Neural cell (in vitro differentiated cells): ENCODE measurements at regions not wholly inside any gene's neighbourhood (a gene's known extent, or its start where the extent isn't known, plus 50 kb on each side); places are given as distances from the start of the nearest gene placed in this dataset.

Experiments
- H2AFZ ChIP-seq: fragments of 200-600, 300-800 bp; sonication (generic), shearing (Covaris generic); 2 replicates; pipeline ENCODE4 v1.6.0; 2014; ENCODE audit warnings: low read depth, mild to moderate bottlenecking, antibody characterized with exemption, low read length, moderate library complexity
- H3F3A ChIP-seq: fragments of 200-600 bp; shearing (Covaris generic); 2 replicates; pipeline ENCODE4 v1.6.1; 2016; ENCODE audit warnings: mild to moderate bottlenecking, moderate library complexity, mixed read lengths, antibody characterized with exemption, low read length; ENCODE audit not compliant: insufficient read depth, poor library complexity, severe bottlenecking
- H3K27ac ChIP-seq: fragments of 200-600, 300-800 bp; sonication (generic), shearing (Covaris generic); 2 replicates; pipeline ENCODE4 v1.5.1; 2014; ENCODE audit warnings: mild to moderate bottlenecking, low read length, moderate library complexity
- H3K27me3 ChIP-seq: fragments of 300-800, 200-600 bp; sonication (generic), shearing (Covaris generic); 2 replicates; pipeline ENCODE4 v1.6.0; 2014; ENCODE audit warnings: mild to moderate bottlenecking, low read depth, low read length, moderate library complexity; ENCODE audit not compliant: insufficient read depth
- H3K36me3 ChIP-seq: fragments of 300-800, 200-600 bp; sonication (generic), shearing (Covaris generic); 2 replicates; pipeline ENCODE4 v1.5.1; 2014; ENCODE audit warnings: mild to moderate bottlenecking, antibody characterized with exemption, low read length, moderate library complexity; ENCODE audit not compliant: insufficient read depth
- H3K4me2 ChIP-seq: fragments of 300-800, 200-600 bp; sonication (generic), shearing (Covaris generic); 2 replicates; pipeline ENCODE4 v1.6.0; 2014; ENCODE audit warnings: mild to moderate bottlenecking, low read length
- H3K4me3 ChIP-seq: fragments of 300-800, 200-600 bp; sonication (generic), shearing (Covaris generic); 2 replicates; pipeline ENCODE4 v1.5.1; 2014; ENCODE audit warnings: mild to moderate bottlenecking, low read length, moderate library complexity
- H3K79me2 ChIP-seq: fragments of 200-600 bp; shearing (Covaris generic); replicated peaks from 2 replicates; pipeline ENCODE4 v1.6.0; 2014; ENCODE audit warnings: mild to moderate bottlenecking, low read length, moderate library complexity; ENCODE audit not compliant: insufficient read depth
- H3K9ac ChIP-seq: fragments of 300-800, 200-600 bp; sonication (generic), shearing (Covaris generic); 2 replicates; pipeline ENCODE4 v1.6.1; 2016; ENCODE audit warnings: mild to moderate bottlenecking, low read length, mixed read lengths
- H3K9me2 ChIP-seq: fragments of 200-600 bp; shearing (Covaris generic); 2 replicates; pipeline ENCODE4 v1.6.1; 2016; ENCODE audit warnings: mild to moderate bottlenecking, low read length, mixed read lengths; ENCODE audit not compliant: insufficient read depth
- H3K9me3 ChIP-seq: fragments of 200-600, 300-800 bp; sonication (generic), shearing (Covaris generic); 2 replicates; pipeline ENCODE4 v1.6.1; 2016; ENCODE audit warnings: mild to moderate bottlenecking, mixed run types, low read length, moderate library complexity, mixed read lengths
- H4K20me1 ChIP-seq: fragments of 200-600 bp; shearing (Covaris generic); 2 replicates; pipeline ENCODE4 v1.6.1; 2016; ENCODE audit warnings: mild to moderate bottlenecking, mixed run types; ENCODE audit not compliant: insufficient read depth
- CTCF ChIP-seq: fragments of 450-650 bp; IDR thresholded peaks from 2 replicates; pipeline ENCODE4 v1.5.1; 2014; ENCODE audit warnings: antibody characterized with exemption, mild to moderate bottlenecking, moderate library complexity; ENCODE audit not compliant: poor library complexity, severe bottlenecking
- EP300 ChIP-seq: fragments of 450-650 bp; conservative IDR thresholded peaks from 2 replicates; pipeline ENCODE4 v1.6.1; 2014; ENCODE audit warnings: antibody characterized with exemption, mild to moderate bottlenecking, moderate library complexity; ENCODE audit not compliant: poor library complexity, severe bottlenecking
- EZH2 ChIP-seq: fragments of 200-600, 300-800 bp; shearing (Covaris generic), sonication (generic); IDR thresholded peaks from 2 replicates; pipeline ENCODE4 v1.6.1; 2014; ENCODE audit warnings: antibody characterized with exemption, low read length, borderline replicate concordance, mild to moderate bottlenecking; ENCODE audit not compliant: insufficient read depth, poor library complexity, severe bottlenecking
- MXI1 ChIP-seq: fragments of 450-650 bp; conservative IDR thresholded peaks from 2 replicates; pipeline ENCODE4 v1.6.1; 2014; ENCODE audit warnings: antibody characterized with exemption, mild to moderate bottlenecking; ENCODE audit not compliant: poor library complexity, severe bottlenecking
- POLR2AphosphoS5 ChIP-seq: IDR thresholded peaks from 2 replicates; pipeline ENCODE4 v1.6.1; 2012
- RAD21 ChIP-seq: fragments of 450-650 bp; conservative IDR thresholded peaks from 2 replicates; pipeline ENCODE4 v1.6.1; 2014; ENCODE audit warnings: antibody characterized with exemption, mild to moderate bottlenecking, moderate library complexity
- REST ChIP-seq: IDR thresholded peaks from 2 replicates; pipeline ENCODE4 v1.6.1; 2012; ENCODE audit warnings: borderline replicate concordance
- SMC3 ChIP-seq: fragments of 450-650 bp; conservative IDR thresholded peaks from 2 replicates; pipeline ENCODE4 v1.6.1; 2014; ENCODE audit warnings: antibody characterized with exemption, mild to moderate bottlenecking, moderate library complexity; ENCODE audit not compliant: poor library complexity
- TAF1 ChIP-seq: IDR thresholded peaks from 2 replicates; pipeline ENCODE4 v1.6.1; 2012; ENCODE audit warnings: low read depth

GRCh38 chr3:176510097-176510496 lies 687.2 kb downstream of the TBL1XR1 start:
- H3K9me3 ChIP-seq = peaks cover 5% of the 10 kb centered on the region
- no peak overlapping the region for H3K27ac ChIP-seq
- no peaks in the 10 kb centered on the region for H3K36me3 ChIP-seq

GRCh38 chr3:176505878-176506621 lies 691.2 kb downstream of the TBL1XR1 start:
- H3K4me2 ChIP-seq = no peak overlapping the region
- no peak overlapping the region for H3K27ac ChIP-seq
- H2AFZ ChIP-seq = no peak overlapping the region
- no peaks in the 10 kb centered on the region for H3K79me2 ChIP-seq
- no peak overlapping the region for H3K9ac ChIP-seq
- no peaks in the 10 kb centered on the region for H3K36me3 ChIP-seq
- no peaks in the 10 kb centered on the region for H3K27me3 ChIP-seq
- H3K4me3 ChIP-seq = no peak overlapping the region
- H4K20me1 ChIP-seq = no peaks in the 10 kb centered on the region
- no peaks in the 10 kb centered on the region for H3K9me3 ChIP-seq
- no peaks in the 10 kb centered on the region for H3K9me2 ChIP-seq
- H3F3A ChIP-seq = no peaks in the 10 kb centered on the region
- TF ChIP-seq SMC3 = no peak
- TF ChIP-seq CTCF = no peak
- no peak for TF ChIP-seq TAF1
- no peak for TF ChIP-seq POLR2AphosphoS5
- no peak for TF ChIP-seq EZH2
- TF ChIP-seq MXI1 = no peak

More at GRCh38 chr3:176510097-176510496, 687.2 kb downstream of the TBL1XR1 start:
- Histone ChIP-seq H3K4me3 (no peak overlapping the region), H3K4me2 (no peak overlapping the region), H3K9ac (no peak overlapping the region), H3K79me2 (no peaks in the 10 kb centered on the region), H3K9me2 (no peaks in the 10 kb centered on the region), H2AFZ (no peak overlapping the region), H4K20me1 (no peaks in the 10 kb centered on the region), H3K27me3 (no peaks in the 10 kb centered on the region), H3F3A (no peaks in the 10 kb centered on the region)
- TF ChIP-seq SMC3 = no peak
- no peak for TF ChIP-seq REST
- TF ChIP-seq MXI1 = no peak
- TF ChIP-seq POLR2AphosphoS5 = no peak
- TF ChIP-seq RAD21 = no peak
- no peak for TF ChIP-seq EZH2
- no peak for TF ChIP-seq TAF1
- TF ChIP-seq CTCF = no peak
- TF ChIP-seq EP300 = no peak
